H1 (cell line): ENCODE measurements at regions not wholly inside any gene's neighbourhood (a gene's known extent, or its start where the extent isn't known, plus 50 kb on each side); places are given as distances from the start of the nearest gene placed in this dataset.

Experiments
- CTCF ChIA-PET: fragments of 300-600 bp; sonication (Branson Sonifier 250); formaldehyde crosslinking; loops from one replicate; lab custom pipeline; 2021; ENCODE audit not compliant: partially characterized antibody; lab: Charles Lee
- POLR2A ChIA-PET: fragments of 300-600 bp; sonication (Branson Sonifier 250); formaldehyde crosslinking; loops from one replicate; lab custom pipeline; 2021; ENCODE audit warnings: inconsistent platforms; ENCODE audit not compliant: partially characterized antibody; lab: Charles Lee
- DNase-seq, 2 experiments: peaks; one replicate each; pipeline versions ENCODE4 v3.0.0 to v3.0.0-alpha.2; 2010 to 2022; ENCODE audit warnings: low spot score in 2 of 2, low read depth in 1 of 2, mixed read lengths in 1 of 2
- FAIRE-seq: peaks from 2 replicates; lab custom pipeline; 2011; peaks lifted over from hg19 to GRCh38; lab: Jason Lieb, UNC
- H2AFZ ChIP-seq: 2 replicates; pipeline ENCODE4 v1.8.1; 2012; ENCODE audit warnings: low read length, inconsistent platforms
- H2AK5ac ChIP-seq: 2 replicates; pipeline ENCODE4 v1.6.1; 2013; ENCODE audit warnings: low read depth, low read length
- H2BK120ac ChIP-seq: replicated peaks from 2 replicates; pipeline ENCODE3; 2013; ENCODE audit warnings: low read depth, low read length, inconsistent platforms
- H2BK12ac ChIP-seq: 2 replicates; pipeline ENCODE4 v1.6.1; 2013; ENCODE audit warnings: low read depth, low read length
- H2BK15ac ChIP-seq: 2 replicates; pipeline ENCODE4 v1.6.1; 2013; ENCODE audit warnings: low read length
- H2BK20ac ChIP-seq: 2 replicates; pipeline ENCODE4 v1.6.1; 2013; ENCODE audit warnings: low read length
- H2BK5ac ChIP-seq: 2 replicates; pipeline ENCODE4 v1.6.1; 2013; ENCODE audit warnings: low read depth, low read length
- H3K14ac ChIP-seq: 2 replicates; pipeline ENCODE4 v1.6.1; 2013; ENCODE audit warnings: inconsistent platforms; ENCODE audit not compliant: insufficient read length
- H3K18ac ChIP-seq: 2 replicates; pipeline ENCODE4 v1.6.1; 2013; ENCODE audit warnings: low read length; ENCODE audit errors: extremely low read depth
- H3K23ac ChIP-seq: 2 replicates; pipeline ENCODE4 v1.6.1; 2013; ENCODE audit warnings: inconsistent platforms; ENCODE audit not compliant: insufficient read length
- H3K23me2 ChIP-seq: 2 replicates; pipeline ENCODE4 v1.6.1; 2013; ENCODE audit warnings: low read depth, low read length
- H3K27ac ChIP-seq: 2 replicates; pipeline ENCODE4 v1.6.1; 2011; ENCODE audit warnings: low read depth, low read length, inconsistent platforms
- H3K27me3 ChIP-seq, 4 experiments: replicated peaks in 1 of 4; 1 replicate in 1 of 4; 2 replicates in 3 of 4; pipeline versions ENCODE4 v1.6.1 to v1.8.1; 2011 to 2013; ENCODE audit warnings: low read length in 3 of 4, mild to moderate bottlenecking in 3 of 4, inconsistent platforms in 2 of 4, mixed read lengths in 2 of 4, moderate library complexity in 1 of 4; ENCODE audit not compliant: control insufficient read depth in 3 of 4, insufficient read depth in 3 of 4; ENCODE audit errors: extremely low read depth in 1 of 4
- H3K36me3 ChIP-seq, 4 experiments: 2 replicates each; pipeline versions ENCODE4 v1.6.1 to v1.8.1; 2011 to 2013; ENCODE audit warnings: mild to moderate bottlenecking in 4 of 4, low read length in 3 of 4, moderate library complexity in 2 of 4, control low read depth in 1 of 4, inconsistent platforms in 1 of 4; ENCODE audit not compliant: insufficient read depth in 4 of 4, control insufficient read depth in 2 of 4
- H3K4ac ChIP-seq: replicated peaks from 2 replicates; pipeline ENCODE3; 2013; ENCODE audit warnings: low read length, low read depth, mixed read lengths, inconsistent platforms; ENCODE audit not compliant: insufficient read length
- H3K4me1 ChIP-seq, 4 experiments: replicated peaks in 1 of 4; 1 replicate in 1 of 4; 2 replicates in 3 of 4; pipeline versions ENCODE4 v1.6.1 to v1.8.1; 2011 to 2013; ENCODE audit warnings: low read length in 3 of 4, inconsistent platforms in 2 of 4, mixed read lengths in 1 of 4; ENCODE audit not compliant: insufficient read depth in 4 of 4, control insufficient read depth in 3 of 4
- H3K4me2 ChIP-seq, 2 experiments: 2 replicates each; pipeline versions ENCODE4 v1.6.1 to v1.8.1; 2011 to 2013; ENCODE audit warnings: low read depth in 2 of 2, low read length in 2 of 2, control low read depth in 1 of 2, inconsistent platforms in 1 of 2, mild to moderate bottlenecking in 1 of 2; ENCODE audit not compliant: insufficient read depth in 1 of 2
- H3K4me3 ChIP-seq, 4 experiments: fragments of 200-600, 300-600 bp in 1 of 4; sonication (generic), shearing (Covaris generic), sonication (Bioruptor Twin) in 1 of 4; 2 replicates each; pipeline versions ENCODE4 v1.5.1 to v1.8.1; 2011 to 2016; ENCODE audit warnings: low read length in 4 of 4, low read depth in 3 of 4, control low read depth in 2 of 4, inconsistent platforms in 2 of 4, mild to moderate bottlenecking in 2 of 4, mixed read lengths in 1 of 4, moderate library complexity in 1 of 4; ENCODE audit not compliant: insufficient read depth in 2 of 4; ENCODE audit errors: extremely low read depth in 1 of 4
- H3K56ac ChIP-seq: replicated peaks from 2 replicates; pipeline ENCODE3; 2013; ENCODE audit warnings: low read depth, mild to moderate bottlenecking, mixed read lengths, low read length, inconsistent platforms; ENCODE audit not compliant: insufficient read length
- H3K79me1 ChIP-seq: 2 replicates; pipeline ENCODE4 v1.6.1; 2013; ENCODE audit warnings: low read depth, low read length, control low read depth
- H3K79me2 ChIP-seq, 2 experiments: 2 replicates each; pipeline versions ENCODE4 v1.6.1 to v1.8.1; 2012 to 2013; ENCODE audit warnings: low read length in 2 of 2, mild to moderate bottlenecking in 2 of 2, inconsistent platforms in 1 of 2; ENCODE audit not compliant: insufficient read depth in 2 of 2, control insufficient read depth in 1 of 2
- H3K9ac ChIP-seq, 4 experiments: replicated peaks in 1 of 4; 1 replicate in 1 of 4; 2 replicates in 3 of 4; pipeline versions ENCODE4 v1.6.1 to v1.8.1; 2011 to 2013; ENCODE audit warnings: low read depth in 3 of 4, low read length in 3 of 4, control low read depth in 2 of 4, mild to moderate bottlenecking in 2 of 4, moderate library complexity in 2 of 4, inconsistent platforms in 1 of 4; ENCODE audit errors: extremely low read depth in 1 of 4
- H3K9me3 ChIP-seq, 2 experiments: 2 replicates each; pipeline versions ENCODE4 v1.6.1 to v1.8.1; 2012 to 2013; ENCODE audit warnings: mild to moderate bottlenecking in 2 of 2, moderate library complexity in 2 of 2, control low read depth in 1 of 2, inconsistent platforms in 1 of 2, low read depth in 1 of 2, low read length in 1 of 2, mixed read lengths in 1 of 2; ENCODE audit not compliant: insufficient read depth in 2 of 2
- H4K20me1 ChIP-seq, 2 experiments: replicated peaks in 1 of 2; 2 replicates each; pipeline versions ENCODE3 to v1.8.1; 2011 to 2013; ENCODE audit warnings: inconsistent platforms in 2 of 2, low read length in 2 of 2, mild to moderate bottlenecking in 1 of 2; ENCODE audit not compliant: insufficient read depth in 2 of 2, control insufficient read depth in 1 of 2
- H4K5ac ChIP-seq: 2 replicates; pipeline ENCODE4 v1.6.1; 2013; ENCODE audit warnings: low read length, low read depth, mixed read lengths, inconsistent platforms; ENCODE audit not compliant: insufficient read length
- H4K8ac ChIP-seq: 2 replicates; pipeline ENCODE4 v1.8.0; 2013; ENCODE audit warnings: mild to moderate bottlenecking, moderate library complexity, low read length, inconsistent platforms; ENCODE audit not compliant: insufficient read depth; ENCODE audit errors: extremely low read depth
- H4K91ac ChIP-seq: replicated peaks from 2 replicates; pipeline ENCODE3; 2013; ENCODE audit warnings: low read length, mixed read lengths, inconsistent platforms; ENCODE audit not compliant: insufficient read length
- CEBPB ChIP-seq: IDR thresholded peaks from 2 replicates; pipeline ENCODE4 v1.6.1; 2012; ENCODE audit warnings: low read depth, low read length
- CHD2 ChIP-seq: IDR thresholded peaks from 2 replicates; pipeline ENCODE4 v1.6.1; 2012; ENCODE audit warnings: low read length, improper control_type of control experiment
- EP300 ChIP-seq, 2 experiments: IDR thresholded peaks; 1 replicate in 1 of 2; 2 replicates in 1 of 2; pipeline ENCODE4 v1.6.1; 2011 to 2012; ENCODE audit warnings: low read depth in 2 of 2, low read length in 2 of 2, mild to moderate bottlenecking in 2 of 2, borderline replicate concordance in 1 of 2, inconsistent platforms in 1 of 2, moderate library complexity in 1 of 2
- NRF1 ChIP-seq: IDR thresholded peaks from 2 replicates; pipeline ENCODE4 v1.6.1; 2011; ENCODE audit warnings: mild to moderate bottlenecking, low read depth, low read length, improper control_type of control experiment
- TAF7 ChIP-seq: optimal IDR thresholded peaks from 2 replicates; pipeline ENCODE3; 2011; ENCODE audit warnings: low read depth, mild to moderate bottlenecking, inconsistent platforms, low read length, moderate library complexity, borderline replicate concordance
- ZNF274 ChIP-seq: IDR thresholded peaks from 2 replicates; pipeline ENCODE4 v1.7.0; 2012; ENCODE audit warnings: low read length, borderline replicate concordance; ENCODE audit errors: extremely low read depth
- WGBS, 2 experiments: shearing (Covaris generic) in 1 of 2; methylation state at CpG; one replicate each; pipeline versions ENCODE4 v1.1.6 to v1.1.7; 2013 to 2015; ENCODE audit warnings: low lambda C conversion rate in 2 of 2, mixed read lengths in 2 of 2, inconsistent platforms in 1 of 2, low coverage in 1 of 2, missing lambda C conversion rate in 1 of 2; ENCODE audit not compliant: insufficient replicate concordance in 2 of 2, insufficient coverage in 1 of 2, insufficient read length in 1 of 2; ENCODE audit errors: extremely low coverage in 1 of 2, missing lambda C conversion rate in 1 of 2; 5-methylcytosine and 5-hydroxymethylcytosine counted together

GRCh38 chrX:10022273-10022541 lies 55.0 kb downstream of the CLDN34 start:
- Histone ChIP-seq H4K5ac (no peak overlapping the region), H4K20me1 (peaks cover 0 to 3% of the 10 kb centered on the region in 2 experiments), H3K36me3 (no peaks in the 10 kb centered on the region), H3K23me2 (no peaks in the 10 kb centered on the region), H2BK120ac (no peak overlapping the region), H3K18ac (no peak overlapping the region), H3K4me3 (no peak overlapping the region), H2BK15ac (no peak overlapping the region), H2AFZ (no peak overlapping the region), H3K27ac (no peak overlapping the region), H3K9ac (no peak overlapping the region), H3K56ac (no peak overlapping the region), H3K4me2 (no peak overlapping the region), H2BK20ac (no peak overlapping the region), H3K14ac (no peak overlapping the region), H3K4ac (no peak overlapping the region), H3K27me3 (no peaks in the 10 kb centered on the region), H2BK5ac (no peak overlapping the region), H4K91ac (no peak overlapping the region), H4K8ac (no peak overlapping the region), H2AK5ac (no peak overlapping the region), H2BK12ac (no peak overlapping the region), H3K79me2 (peaks cover 0 to 80% of the 10 kb centered on the region in 2 experiments; a peak in 2 of 4 replicates), H3K23ac (no peak overlapping the region), H3K9me3 (no peaks in the 10 kb centered on the region), H3K4me1 (peaks cover 0 to 7% (median 5%) of the 10 kb centered on the region in 4 experiments; a peak in 5 of 7 replicates), H3K79me1 (0 out of 2 replicates have a peak, but pooled peaks cover 3% of the 10 kb centered on the region)
- FAIRE-seq (no peak), DNase-seq (no peak)
- ChIA-PET CTCF (no interaction called here), POLR2A (interaction anchor here (4.0 kb wide), 1 partner anchor 11 kb away, joined by 9 read pairs; no protein-coding TSS in a partner anchor)
- 86% methylated on average over 3 of the region's 5 CpGs; no CpG with 5 or more reads in 1 of the 2 experiments for WGBS, 2 experiments
- TF ChIP-seq CHD2, result no peak
- no peak for TF ChIP-seq CEBPB
- no peak for TF ChIP-seq EP300 (IDR thresholded peaks at IDR 0.05; ENCODE audit: borderline replicate concordance in 1 of 2, low read depth in 2 of 2, low read length in 2 of 2)
- no peak for TF ChIP-seq NRF1
- no peak for TF ChIP-seq ZNF274
- TF ChIP-seq TAF7, result no peak
